ENCODE measurements at regions not wholly inside any gene's neighbourhood (a gene's known extent, or its start where the extent isn't known, plus 50 kb on each side); places are given as distances from the start of the nearest gene placed in this dataset.

DNA sequence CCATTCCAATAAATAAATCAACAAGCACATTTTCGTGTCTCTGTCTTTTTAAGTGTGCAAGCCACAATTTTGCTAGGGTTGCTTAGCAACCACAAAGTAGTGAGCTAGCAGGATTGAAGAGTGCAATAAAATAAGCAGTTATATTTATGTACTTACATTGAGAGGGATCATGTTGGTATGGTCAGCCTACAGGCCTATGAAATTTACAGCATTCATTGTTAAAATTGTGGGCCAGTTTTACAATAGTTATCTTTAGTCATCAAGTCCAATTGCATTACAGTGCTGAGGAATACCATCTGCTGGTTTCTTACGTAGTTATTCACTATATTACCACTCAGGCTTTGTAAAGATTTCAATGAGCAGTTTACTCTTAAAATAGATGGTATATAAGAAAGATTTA, 192.5 kb upstream of the POT1 start:
- no peak for TF ChIP-seq POLR2A (IDR thresholded peaks at IDR 0.05)
- TF ChIP-seq, protein P1, sequence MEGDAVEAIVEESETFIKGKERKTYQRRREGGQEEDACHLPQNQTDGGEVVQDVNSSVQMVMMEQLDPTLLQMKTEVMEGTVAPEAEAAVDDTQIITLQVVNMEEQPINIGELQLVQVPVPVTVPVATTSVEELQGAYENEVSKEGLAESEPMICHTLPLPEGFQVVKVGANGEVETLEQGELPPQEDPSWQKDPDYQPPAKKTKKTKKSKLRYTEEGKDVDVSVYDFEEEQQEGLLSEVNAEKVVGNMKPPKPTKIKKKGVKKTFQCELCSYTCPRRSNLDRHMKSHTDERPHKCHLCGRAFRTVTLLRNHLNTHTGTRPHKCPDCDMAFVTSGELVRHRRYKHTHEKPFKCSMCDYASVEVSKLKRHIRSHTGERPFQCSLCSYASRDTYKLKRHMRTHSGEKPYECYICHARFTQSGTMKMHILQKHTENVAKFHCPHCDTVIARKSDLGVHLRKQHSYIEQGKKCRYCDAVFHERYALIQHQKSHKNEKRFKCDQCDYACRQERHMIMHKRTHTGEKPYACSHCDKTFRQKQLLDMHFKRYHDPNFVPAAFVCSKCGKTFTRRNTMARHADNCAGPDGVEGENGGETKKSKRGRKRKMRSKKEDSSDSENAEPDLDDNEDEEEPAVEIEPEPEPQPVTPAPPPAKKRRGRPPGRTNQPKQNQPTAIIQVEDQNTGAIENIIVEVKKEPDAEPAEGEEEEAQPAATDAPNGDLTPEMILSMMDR (IDR thresholded peaks at IDR 0.05): no peak

Data from testis (tissue), 2 donors.